Body of pancreas (tissue), 4 donors: ENCODE measurements at regions not wholly inside any gene's neighbourhood (a gene's known extent, or its start where the extent isn't known, plus 50 kb on each side); places are given as distances from the start of the nearest gene placed in this dataset.

Source experiments
- POLR2A ChIP-seq, 3 donors: fragments of 450-650 bp; IDR thresholded peaks; one replicate each; pipeline ENCODE4 v1.6.1; 2016; ENCODE audit warnings: antibody characterized with exemption in 3 of 3, mild to moderate bottlenecking in 2 of 3
- TF ChIP-seq, protein P1 (sequence below), 7 experiments: fragments of 450-650 bp in 4 of 7; fragments of 200-600 bp in 3 of 7; sonication (generic) in 3 of 7; IDR thresholded peaks; one replicate each; pipeline ENCODE4 v1.5.1; 2016 to 2019; ENCODE audit warnings: antibody characterized with exemption in 7 of 7

DNA sequence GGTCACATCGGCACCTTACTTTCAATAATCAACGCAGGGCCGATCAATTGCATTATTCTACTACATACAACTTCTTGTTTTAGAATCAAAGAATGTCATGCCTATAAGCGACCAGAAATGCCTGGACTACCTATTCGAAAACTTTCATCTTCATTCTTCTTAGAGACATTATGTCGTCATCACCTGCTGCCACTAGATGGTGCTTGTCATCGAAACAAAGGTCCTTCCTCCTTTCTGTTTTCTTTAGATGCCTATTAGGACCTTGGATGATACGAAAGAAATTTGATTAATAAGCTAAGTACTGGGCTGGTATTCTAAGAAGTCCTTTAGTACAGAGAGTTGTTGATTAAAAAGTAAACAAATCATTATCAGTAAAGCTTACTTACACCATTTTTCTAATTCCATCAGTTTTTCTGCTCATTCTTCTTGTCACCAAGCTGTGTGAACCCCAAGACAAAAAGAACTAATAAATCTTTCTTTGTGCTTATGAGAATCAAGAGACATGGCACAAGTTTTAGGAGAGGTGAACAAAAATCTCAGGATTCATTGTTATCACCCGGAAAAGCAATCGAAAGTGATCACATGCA, 154.5 kb upstream of the SLC4A4 start:
- no peak for TF ChIP-seq POLR2A (IDR thresholded peaks at IDR 0.05)
- TF ChIP-seq, protein P1, sequence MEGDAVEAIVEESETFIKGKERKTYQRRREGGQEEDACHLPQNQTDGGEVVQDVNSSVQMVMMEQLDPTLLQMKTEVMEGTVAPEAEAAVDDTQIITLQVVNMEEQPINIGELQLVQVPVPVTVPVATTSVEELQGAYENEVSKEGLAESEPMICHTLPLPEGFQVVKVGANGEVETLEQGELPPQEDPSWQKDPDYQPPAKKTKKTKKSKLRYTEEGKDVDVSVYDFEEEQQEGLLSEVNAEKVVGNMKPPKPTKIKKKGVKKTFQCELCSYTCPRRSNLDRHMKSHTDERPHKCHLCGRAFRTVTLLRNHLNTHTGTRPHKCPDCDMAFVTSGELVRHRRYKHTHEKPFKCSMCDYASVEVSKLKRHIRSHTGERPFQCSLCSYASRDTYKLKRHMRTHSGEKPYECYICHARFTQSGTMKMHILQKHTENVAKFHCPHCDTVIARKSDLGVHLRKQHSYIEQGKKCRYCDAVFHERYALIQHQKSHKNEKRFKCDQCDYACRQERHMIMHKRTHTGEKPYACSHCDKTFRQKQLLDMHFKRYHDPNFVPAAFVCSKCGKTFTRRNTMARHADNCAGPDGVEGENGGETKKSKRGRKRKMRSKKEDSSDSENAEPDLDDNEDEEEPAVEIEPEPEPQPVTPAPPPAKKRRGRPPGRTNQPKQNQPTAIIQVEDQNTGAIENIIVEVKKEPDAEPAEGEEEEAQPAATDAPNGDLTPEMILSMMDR (IDR thresholded peaks at IDR 0.05) = peak in 6 of 7 experiments; percentile 41 to 63 (median 58)
